Activated CD4-positive, alpha-beta T cell treated with anti-CD3 and anti-CD28 coated beads, Interleukin-2, amount 50 U/mL, for 4 hours (primary cell): ENCODE measurements at regions not wholly inside any gene's neighbourhood (a gene's known extent, or its start where the extent isn't known, plus 50 kb on each side); places are given as distances from the start of the nearest gene placed in this dataset.
"Not testable (repeated sequence)": the region's sequence is repeated elsewhere in the genome, so short reads cannot be mapped to it uniquely, and the experiment has no call there.

ENCODE experiments used
- DNase-seq, 2 experiments: peaks; one replicate each; pipeline ENCODE4 v3.0.0-alpha.2; 2020

- DNase-seq, result no peak
Measured at GRCh38 chr5:136615251-136616119, 250.1 kb upstream of the TRPC7 start.

GRCh38 chr5:136613230-136613629 is 247.9 kb upstream of the TRPC7 start:
- no peak for DNase-seq

- no peak for DNase-seq
Measured at GRCh38 chr5:136605638-136606037, 240.3 kb upstream of the TRPC7 start.

- no peak for DNase-seq
Measured at GRCh38 chr5:136600306-136600705, 235.0 kb upstream of the TRPC7 start.

- no peak for DNase-seq
Measured at GRCh38 chr5:136598802-136599404, 233.6 kb upstream of the TRPC7 start.

- no peak for DNase-seq
Measured at GRCh38 chr5:136594416-136594815, 229.1 kb upstream of the TRPC7 start.

GRCh38 chr5:136590581-136590980 is 225.2 kb upstream of the TRPC7 start:
- no peak for DNase-seq

GRCh38 chr5:136586196-136586595 is 220.9 kb upstream of the TRPC7 start:
- no peak for DNase-seq

- no peak for DNase-seq
Measured at GRCh38 chr5:136584474-136584873, 219.1 kb upstream of the TRPC7 start.

GRCh38 chr5:136579238-136579637 is 213.9 kb upstream of the TRPC7 start:
- no peak for DNase-seq

- DNase-seq, result not testable (repeated sequence)
Measured at GRCh38 chr5:136569875-136570274, 204.5 kb upstream of the TRPC7 start.

GRCh38 chr5:136565457-136565856 is 200.1 kb upstream of the TRPC7 start:
- not testable (repeated sequence) for DNase-seq

- DNase-seq, result not testable (repeated sequence)
Measured at GRCh38 chr5:136565050-136565449, 199.7 kb upstream of the TRPC7 start.

- DNase-seq, result not testable (repeated sequence)
Measured at GRCh38 chr5:136564431-136564830, 199.1 kb upstream of the TRPC7 start.

GRCh38 chr5:136563489-136563888 is 198.1 kb upstream of the TRPC7 start:
- DNase-seq, result no peak

- no peak for DNase-seq
Measured at GRCh38 chr5:136560126-136560525, 194.8 kb upstream of the TRPC7 start.

- no peak for DNase-seq
Measured at GRCh38 chr5:136559651-136560050, 194.3 kb upstream of the TRPC7 start.

GRCh38 chr5:136547096-136547495 is 181.8 kb upstream of the TRPC7 start:
- not testable (repeated sequence) for DNase-seq

GRCh38 chr5:136546441-136546840 is 181.1 kb upstream of the TRPC7 start:
- DNase-seq, result not testable (repeated sequence)

GRCh38 chr5:136545031-136545430 is 179.7 kb upstream of the TRPC7 start:
- not testable (repeated sequence) for DNase-seq

- DNase-seq, result no peak
Measured at GRCh38 chr5:136538534-136538933, 173.2 kb upstream of the TRPC7 start.

- no peak for DNase-seq
Measured at GRCh38 chr5:136529081-136529480, 163.7 kb upstream of the TRPC7 start.

GRCh38 chr5:136528481-136529030 is 163.2 kb upstream of the TRPC7 start:
- DNase-seq, result no peak

GRCh38 chr5:136527311-136527710 is 162.0 kb upstream of the TRPC7 start:
- DNase-seq, result no peak
